A673 (cell line): ENCODE measurements at regions not wholly inside any gene's neighbourhood (a gene's known extent, or its start where the extent isn't known, plus 50 kb on each side); places are given as distances from the start of the nearest gene placed in this dataset.

Experiments used
- BruUV-seq: library from RNA; stranded (reverse); fragments of 400-500 nt; replicated peaks from 2 replicates; lab custom pipeline; 2021; lab: Mats Ljungman, UMichigan
- CTCF ChIA-PET: fragments of 300-600 bp; sonication (Branson Sonifier 250); formaldehyde crosslinking; loops from one replicate; lab custom pipeline; 2022; ENCODE audit warnings: antibody characterized with exemption; lab: Charles Lee
- POLR2A ChIA-PET: fragments of 300-600 bp; sonication (Branson Sonifier 250); formaldehyde crosslinking; loops from one replicate; lab custom pipeline; 2022; ENCODE audit warnings: antibody characterized with exemption; ENCODE audit not compliant: low non-redundant PET; lab: Charles Lee
- DNase-seq: peaks from one replicate; pipeline ENCODE4 v3.0.0-alpha.2; 2015; ENCODE audit warnings: low spot score
- H3K27ac ChIP-seq: fragments of 200-600 bp; sonication (generic); 2 replicates; pipeline ENCODE4 v1.5.1; 2016; ENCODE audit warnings: mixed run types, low read depth, mild to moderate bottlenecking, mixed read lengths, antibody characterized with exemption, low read length; ENCODE audit not compliant: poor library complexity, severe bottlenecking
- H3K27me3 ChIP-seq: fragments of 200-600 bp; sonication (generic); replicated peaks from 2 replicates; pipeline ENCODE4 v1.6.1; 2017; ENCODE audit warnings: mixed run types, low read depth, mild to moderate bottlenecking, mixed read lengths, antibody characterized with exemption, low read length; ENCODE audit not compliant: insufficient read depth, poor library complexity
- H3K36me3 ChIP-seq: fragments of 200-600 bp; sonication (generic); 2 replicates; pipeline ENCODE4 v1.6.1; 2016; ENCODE audit warnings: mixed run types, mild to moderate bottlenecking, mixed read lengths, antibody characterized with exemption, low read length; ENCODE audit not compliant: insufficient read depth, poor library complexity, severe bottlenecking
- H3K4me1 ChIP-seq: fragments of 200-600 bp; sonication (generic); 2 replicates; pipeline ENCODE4 v1.6.1; 2017; ENCODE audit warnings: mixed run types, mild to moderate bottlenecking, mixed read lengths, antibody characterized with exemption, low read length; ENCODE audit not compliant: insufficient read depth, poor library complexity, severe bottlenecking
- H3K4me3 ChIP-seq: fragments of 200-600 bp; sonication (generic); 2 replicates; pipeline ENCODE4 v1.5.1; 2016; ENCODE audit warnings: low read depth, mixed run types, mild to moderate bottlenecking, mixed read lengths, low read length; ENCODE audit not compliant: poor library complexity, severe bottlenecking
- H3K9me3 ChIP-seq: fragments of 200-600 bp; sonication (generic); 2 replicates; pipeline ENCODE4 v1.6.1; 2016; ENCODE audit warnings: mixed run types, low read depth, mild to moderate bottlenecking, mixed read lengths, antibody characterized with exemption, low read length; ENCODE audit not compliant: poor library complexity, severe bottlenecking
- EZH2 ChIP-seq: fragments of 200-600 bp; sonication (generic); IDR thresholded peaks from 2 replicates; pipeline ENCODE4 v1.6.1; 2017; ENCODE audit warnings: borderline replicate concordance, low read depth, mild to moderate bottlenecking, mixed read lengths, antibody characterized with exemption, low read length; ENCODE audit not compliant: poor library complexity, severe bottlenecking
- intact Hi-C: fragments of 100-400 bp; cut with micrococcal nuclease; formaldehyde crosslinking; loops from one replicate; pipeline ENCODE4 v1.10.0; 2022; ENCODE audit not compliant: unreplicated experiment
- TF ChIP-seq, protein P1 (sequence below): fragments of 300-800, 200-600 bp; sonication (generic); conservative IDR thresholded peaks from 2 replicates; pipeline ENCODE4 v1.5.1; 2017; ENCODE audit warnings: low read depth, mild to moderate bottlenecking, antibody characterized with exemption, low read length, moderate library complexity, mixed read lengths

DNA sequence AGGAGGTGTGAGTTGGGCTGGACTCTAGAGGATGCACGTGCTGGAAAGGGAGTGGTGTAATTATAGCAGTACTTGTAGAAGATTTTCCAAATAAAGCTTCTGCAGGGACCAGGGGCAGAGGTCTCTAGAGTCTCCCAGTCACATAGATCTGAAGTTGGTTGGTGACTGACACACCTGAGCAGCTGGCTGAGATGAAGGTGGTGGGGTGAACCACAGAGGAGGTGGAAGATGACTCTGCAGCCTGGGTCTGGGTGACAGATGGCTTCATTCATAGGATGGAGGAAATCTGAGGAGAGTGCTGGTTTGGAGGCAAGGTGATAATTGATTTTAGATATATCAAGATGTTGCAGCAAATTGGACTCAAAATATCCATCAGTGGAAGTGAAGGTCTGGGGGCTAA, 178.9 kb upstream of the IVNS1ABP start:
- intact Hi-C loops = no loop called here
- no TSS peak for BruUV-seq
- no peaks in the 10 kb centered on the region for H3K9me3 ChIP-seq
- no peaks in the 10 kb centered on the region for H3K36me3 ChIP-seq
- H3K4me1 ChIP-seq = peaks cover 9% of the 10 kb centered on the region
- no peak overlapping the region for H3K27ac ChIP-seq
- TF ChIP-seq, protein P1, sequence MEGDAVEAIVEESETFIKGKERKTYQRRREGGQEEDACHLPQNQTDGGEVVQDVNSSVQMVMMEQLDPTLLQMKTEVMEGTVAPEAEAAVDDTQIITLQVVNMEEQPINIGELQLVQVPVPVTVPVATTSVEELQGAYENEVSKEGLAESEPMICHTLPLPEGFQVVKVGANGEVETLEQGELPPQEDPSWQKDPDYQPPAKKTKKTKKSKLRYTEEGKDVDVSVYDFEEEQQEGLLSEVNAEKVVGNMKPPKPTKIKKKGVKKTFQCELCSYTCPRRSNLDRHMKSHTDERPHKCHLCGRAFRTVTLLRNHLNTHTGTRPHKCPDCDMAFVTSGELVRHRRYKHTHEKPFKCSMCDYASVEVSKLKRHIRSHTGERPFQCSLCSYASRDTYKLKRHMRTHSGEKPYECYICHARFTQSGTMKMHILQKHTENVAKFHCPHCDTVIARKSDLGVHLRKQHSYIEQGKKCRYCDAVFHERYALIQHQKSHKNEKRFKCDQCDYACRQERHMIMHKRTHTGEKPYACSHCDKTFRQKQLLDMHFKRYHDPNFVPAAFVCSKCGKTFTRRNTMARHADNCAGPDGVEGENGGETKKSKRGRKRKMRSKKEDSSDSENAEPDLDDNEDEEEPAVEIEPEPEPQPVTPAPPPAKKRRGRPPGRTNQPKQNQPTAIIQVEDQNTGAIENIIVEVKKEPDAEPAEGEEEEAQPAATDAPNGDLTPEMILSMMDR = no peak
- no peak for TF ChIP-seq EZH2
- CTCF ChIA-PET = no interaction called here
- no peak overlapping the region for H3K4me3 ChIP-seq
- POLR2A ChIA-PET = no interaction called here
- DNase-seq = no peak
- H3K27me3 ChIP-seq = no peaks in the 10 kb centered on the region

- no peaks in the 10 kb centered on the region for H3K36me3 ChIP-seq
- peaks cover 9% of the 10 kb centered on the region for H3K4me1 ChIP-seq
- no peaks in the 10 kb centered on the region for H3K9me3 ChIP-seq
- DNase-seq = peak; percentile 22
- CTCF ChIA-PET = no interaction called here
- POLR2A ChIA-PET = no interaction called here
- H3K27me3 ChIP-seq = no peaks in the 10 kb centered on the region
- TF ChIP-seq, protein P1 = no peak
- no peak for TF ChIP-seq EZH2
- intact Hi-C loops = no loop called here
- no peak overlapping the region for H3K27ac ChIP-seq
- H3K4me3 ChIP-seq = no peak overlapping the region
- BruUV-seq = no TSS peak
These were observed 178.0 kb upstream of the IVNS1ABP start for GRCh38 chr1:185495007-185495406.

- H3K36me3 ChIP-seq = no peaks in the 10 kb centered on the region
- no peaks in the 10 kb centered on the region for H3K27me3 ChIP-seq
- DNase-seq = no peak
- no peak overlapping the region for H3K27ac ChIP-seq
- intact Hi-C loops = no loop called here
- CTCF ChIA-PET = no interaction called here
- H3K9me3 ChIP-seq = no peaks in the 10 kb centered on the region
- TF ChIP-seq, protein P1 = no peak
- TF ChIP-seq EZH2 = no peak
- H3K4me3 ChIP-seq = no peak overlapping the region
- POLR2A ChIA-PET = no interaction called here
- BruUV-seq = no TSS peak
- peaks cover 9% of the 10 kb centered on the region for H3K4me1 ChIP-seq
These were observed 175.2 kb upstream of the IVNS1ABP start for GRCh38 chr1:185492089-185492825.
